ENCODE measurements at regions not wholly inside any gene's neighbourhood (a gene's known extent, or its start where the extent isn't known, plus 50 kb on each side); places are given as distances from the start of the nearest gene placed in this dataset.

GRCh38 chr10:65827359-65827758 is 1098.5 kb upstream of the LRRTM3 start:
- H3K4me1 ChIP-seq (ENCODE audit: control insufficient read depth in 2 of 2, insufficient read depth in 1 of 2, low read depth in 1 of 2, low read length in 2 of 2), result no peaks in the 10 kb centered on the region
- no peak overlapping the region for H4K91ac ChIP-seq (ENCODE audit: low read depth, low read length, poor library complexity)
- H2BK5ac ChIP-seq (ENCODE audit: low read length), result no peak overlapping the region
- no peak overlapping the region for H2BK12ac ChIP-seq (ENCODE audit: low read length)
- no peak overlapping the region for H3K27ac ChIP-seq (replicated peaks; ENCODE audit: low read length)
- H3K23ac ChIP-seq (ENCODE audit: low read depth, low read length, poor library complexity), result no peak overlapping the region
- H3K36me3 ChIP-seq (replicated peaks in 1 of 2; ENCODE audit: control insufficient read depth in 2 of 2, insufficient read depth in 2 of 2, low read length in 2 of 2), result no peaks in the 10 kb centered on the region
- peaks cover 0 to 2% of the 10 kb centered on the region in 2 donors for H3K9me3 ChIP-seq (replicated peaks in 1 of 2; ENCODE audit: control insufficient read depth in 2 of 2, insufficient read depth in 1 of 2, low read depth in 1 of 2, low read length in 2 of 2)
- no peak overlapping the region for H4K8ac ChIP-seq (ENCODE audit: low read depth, low read length)
- no peak overlapping the region for H2BK120ac ChIP-seq (ENCODE audit: low read depth, low read length)
- H3K79me1 ChIP-seq (ENCODE audit: low read depth, low read length), result no peaks in the 10 kb centered on the region
- H2AK5ac ChIP-seq (ENCODE audit: low read depth, low read length), result no peak overlapping the region
- no peaks in the 10 kb centered on the region for H3K27me3 ChIP-seq (ENCODE audit: control insufficient read depth in 3 of 3, insufficient read depth in 3 of 3, low read depth in 1 of 3, low read length in 3 of 3)
- H2AFZ ChIP-seq (ENCODE audit: low read length), result no peak overlapping the region
- no peak for DNase-seq (ENCODE audit: low spot score)
- H3K4me2 ChIP-seq (ENCODE audit: insufficient read depth, low read length, poor library complexity, severe bottlenecking), result no peak overlapping the region
- no peak overlapping the region for H3K4me3 ChIP-seq (ENCODE audit: low read length in 2 of 2)
- no peak overlapping the region for H3K9ac ChIP-seq (ENCODE audit: low read depth, low read length, poor library complexity)
- H3K14ac ChIP-seq (ENCODE audit: low read length), result no peak overlapping the region
- H3K18ac ChIP-seq (ENCODE audit: low read length), result no peak overlapping the region
- WGBS, 2 donors (ENCODE audit: extremely low coverage in 2 of 2, insufficient read length in 2 of 2, insufficient replicate concordance in 1 of 2), result no CpG with 5 or more reads among the region's 1 CpG
- no peak overlapping the region for H2BK15ac ChIP-seq (ENCODE audit: low read length)
- no peak overlapping the region for H3K4ac ChIP-seq (ENCODE audit: low read length)

GRCh38 chr10:65838811-65839210 is 1087.0 kb upstream of the LRRTM3 start:
- Histone ChIP-seq H3K27ac (replicated peaks; ENCODE audit: low read length) (no peak overlapping the region), H3K18ac (ENCODE audit: low read length) (no peak overlapping the region), H3K4me1 (ENCODE audit: control insufficient read depth in 2 of 2, insufficient read depth in 1 of 2, low read depth in 1 of 2, low read length in 2 of 2) (no peaks in the 10 kb centered on the region), H2AK5ac (ENCODE audit: low read depth, low read length) (no peak overlapping the region), H3K79me1 (ENCODE audit: low read depth, low read length) (no peaks in the 10 kb centered on the region), H3K23ac (ENCODE audit: low read depth, low read length, poor library complexity) (no peak overlapping the region), H2BK15ac (ENCODE audit: low read length) (no peak overlapping the region), H3K14ac (ENCODE audit: low read length) (no peak overlapping the region), H3K36me3 (replicated peaks in 1 of 2; ENCODE audit: control insufficient read depth in 2 of 2, insufficient read depth in 2 of 2, low read length in 2 of 2) (no peaks in the 10 kb centered on the region), H2BK12ac (ENCODE audit: low read length) (no peak overlapping the region), H4K8ac (ENCODE audit: low read depth, low read length) (no peak overlapping the region), H3K4me2 (ENCODE audit: insufficient read depth, low read length, poor library complexity, severe bottlenecking) (no peak overlapping the region), H3K9ac (ENCODE audit: low read depth, low read length, poor library complexity) (no peak overlapping the region), H3K9me3 (replicated peaks in 1 of 2; ENCODE audit: control insufficient read depth in 2 of 2, insufficient read depth in 1 of 2, low read depth in 1 of 2, low read length in 2 of 2) (no peaks in the 10 kb centered on the region), H3K27me3 (ENCODE audit: control insufficient read depth in 3 of 3, insufficient read depth in 3 of 3, low read depth in 1 of 3, low read length in 3 of 3) (no peaks in the 10 kb centered on the region), H3K4me3 (ENCODE audit: low read length in 2 of 2) (no peak overlapping the region), H3K4ac (ENCODE audit: low read length) (no peak overlapping the region), H2AFZ (ENCODE audit: low read length) (no peak overlapping the region), H2BK5ac (ENCODE audit: low read length) (no peak overlapping the region), H4K91ac (ENCODE audit: low read depth, low read length, poor library complexity) (no peak overlapping the region), H2BK120ac (ENCODE audit: low read depth, low read length) (no peak overlapping the region)
- DNase-seq (ENCODE audit: low spot score), result no peak

GRCh38 chr10:65843203-65843602 is 1082.6 kb upstream of the LRRTM3 start:
- Histone ChIP-seq H2BK120ac (ENCODE audit: low read depth, low read length) (no peak overlapping the region), H2BK15ac (ENCODE audit: low read length) (no peak overlapping the region), H3K23ac (ENCODE audit: low read depth, low read length, poor library complexity) (no peak overlapping the region), H2AK5ac (ENCODE audit: low read depth, low read length) (no peak overlapping the region), H3K4me3 (ENCODE audit: low read length in 2 of 2) (no peak overlapping the region), H3K27ac (replicated peaks; ENCODE audit: low read length) (no peak overlapping the region), H3K14ac (ENCODE audit: low read length) (no peak overlapping the region), H3K4ac (ENCODE audit: low read length) (no peak overlapping the region), H3K9ac (ENCODE audit: low read depth, low read length, poor library complexity) (no peak overlapping the region), H2AFZ (ENCODE audit: low read length) (no peak overlapping the region), H2BK12ac (ENCODE audit: low read length) (no peak overlapping the region), H3K36me3 (replicated peaks in 1 of 2; ENCODE audit: control insufficient read depth in 2 of 2, insufficient read depth in 2 of 2, low read length in 2 of 2) (no peaks in the 10 kb centered on the region), H3K18ac (ENCODE audit: low read length) (no peak overlapping the region), H3K79me1 (ENCODE audit: low read depth, low read length) (no peaks in the 10 kb centered on the region), H2BK5ac (ENCODE audit: low read length) (no peak overlapping the region), H3K9me3 (replicated peaks in 1 of 2; ENCODE audit: control insufficient read depth in 2 of 2, insufficient read depth in 1 of 2, low read depth in 1 of 2, low read length in 2 of 2) (no peaks in the 10 kb centered on the region), H3K4me1 (ENCODE audit: control insufficient read depth in 2 of 2, insufficient read depth in 1 of 2, low read depth in 1 of 2, low read length in 2 of 2) (no peaks in the 10 kb centered on the region), H4K91ac (ENCODE audit: low read depth, low read length, poor library complexity) (no peak overlapping the region), H3K27me3 (ENCODE audit: control insufficient read depth in 3 of 3, insufficient read depth in 3 of 3, low read depth in 1 of 3, low read length in 3 of 3) (no peaks in the 10 kb centered on the region), H4K8ac (ENCODE audit: low read depth, low read length) (no peak overlapping the region), H3K4me2 (ENCODE audit: insufficient read depth, low read length, poor library complexity, severe bottlenecking) (no peak overlapping the region)
- DNase-seq (ENCODE audit: low spot score), result no peak
- WGBS, 2 donors (ENCODE audit: extremely low coverage in 2 of 2, insufficient read length in 2 of 2, insufficient replicate concordance in 1 of 2), result no CpG with 5 or more reads among the region's 3 CpGs

- no peaks in the 10 kb centered on the region for H3K4me1 ChIP-seq (ENCODE audit: control insufficient read depth in 2 of 2, insufficient read depth in 1 of 2, low read depth in 1 of 2, low read length in 2 of 2)
- no peak overlapping the region for H2BK5ac ChIP-seq (ENCODE audit: low read length)
- no peak overlapping the region for H2BK12ac ChIP-seq (ENCODE audit: low read length)
- H2BK15ac ChIP-seq (ENCODE audit: low read length), result no peak overlapping the region
- no peaks in the 10 kb centered on the region for H3K79me1 ChIP-seq (ENCODE audit: low read depth, low read length)
- H3K9ac ChIP-seq (ENCODE audit: low read depth, low read length, poor library complexity), result no peak overlapping the region
- H3K14ac ChIP-seq (ENCODE audit: low read length), result no peak overlapping the region
- no peak overlapping the region for H3K23ac ChIP-seq (ENCODE audit: low read depth, low read length, poor library complexity)
- H3K27ac ChIP-seq (replicated peaks; ENCODE audit: low read length), result no peak overlapping the region
- no peaks in the 10 kb centered on the region for H3K9me3 ChIP-seq (replicated peaks in 1 of 2; ENCODE audit: control insufficient read depth in 2 of 2, insufficient read depth in 1 of 2, low read depth in 1 of 2, low read length in 2 of 2)
- no peaks in the 10 kb centered on the region for H3K27me3 ChIP-seq (ENCODE audit: control insufficient read depth in 3 of 3, insufficient read depth in 3 of 3, low read depth in 1 of 3, low read length in 3 of 3)
- H3K36me3 ChIP-seq (replicated peaks in 1 of 2; ENCODE audit: control insufficient read depth in 2 of 2, insufficient read depth in 2 of 2, low read length in 2 of 2), result no peaks in the 10 kb centered on the region
- no peak overlapping the region for H3K4ac ChIP-seq (ENCODE audit: low read length)
- no peak overlapping the region for H3K4me3 ChIP-seq (ENCODE audit: low read length in 2 of 2)
- no peak for DNase-seq (ENCODE audit: low spot score)
- H3K4me2 ChIP-seq (ENCODE audit: insufficient read depth, low read length, poor library complexity, severe bottlenecking), result no peak overlapping the region
- H3K18ac ChIP-seq (ENCODE audit: low read length), result no peak overlapping the region
- no peak overlapping the region for H4K91ac ChIP-seq (ENCODE audit: low read depth, low read length, poor library complexity)
- no peak overlapping the region for H4K8ac ChIP-seq (ENCODE audit: low read depth, low read length)
- H2AK5ac ChIP-seq (ENCODE audit: low read depth, low read length), result no peak overlapping the region
- H2AFZ ChIP-seq (ENCODE audit: low read length), result no peak overlapping the region
- H2BK120ac ChIP-seq (ENCODE audit: low read depth, low read length), result no peak overlapping the region
Measured at GRCh38 chr10:65845916-65846315, 1079.9 kb upstream of the LRRTM3 start.

All from neuronal stem cell (in vitro differentiated cells).